ENCODE measurements at regions not wholly inside any gene's neighbourhood (a gene's known extent, or its start where the extent isn't known, plus 50 kb on each side); places are given as distances from the start of the nearest gene placed in this dataset.
"Not testable (repeated sequence)": the region's sequence is repeated elsewhere in the genome, so short reads cannot be mapped to it uniquely, and the experiment has no call there.

GRCh38 chr6:27539551-27539950 is 66.6 kb upstream of the ZNF184 start:
- TF ChIP-seq CTCF (IDR thresholded peaks at IDR 0.05; ENCODE audit: low read depth, low read length) = no peak
- peak overlapping the region; percentile 27 for H3K4me3 ChIP-seq (ENCODE audit: low read depth, low read length)

GRCh38 chr6:27532820-27533538 is 60.1 kb upstream of the ZNF184 start:
- TF ChIP-seq CTCF (IDR thresholded peaks at IDR 0.05; ENCODE audit: low read depth, low read length) = no peak
- no peak overlapping the region for H3K4me3 ChIP-seq (ENCODE audit: low read depth, low read length)

- TF ChIP-seq CTCF (IDR thresholded peaks at IDR 0.05; ENCODE audit: low read depth, low read length) = no peak
- no peak overlapping the region for H3K4me3 ChIP-seq (ENCODE audit: low read depth, low read length)
Measured at GRCh38 chr6:27531772-27532459, 59.0 kb upstream of the ZNF184 start.

GRCh38 chr6:27529796-27530195 is 56.9 kb upstream of the ZNF184 start:
- H3K4me3 ChIP-seq (ENCODE audit: low read depth, low read length) = not testable (repeated sequence)

- no peak overlapping the region for H3K4me3 ChIP-seq (ENCODE audit: low read depth, low read length)
- no peak for TF ChIP-seq CTCF (IDR thresholded peaks at IDR 0.05; ENCODE audit: low read depth, low read length)
Measured at GRCh38 chr6:27528714-27529113, 55.8 kb upstream of the ZNF184 start.
